B cell (primary cell): ENCODE measurements at regions not wholly inside any gene's neighbourhood (a gene's known extent, or its start where the extent isn't known, plus 50 kb on each side); places are given as distances from the start of the nearest gene placed in this dataset.

Experiments
- ATAC-seq: fragments of 200-7000 bp; cut with Tn5 transposase; one replicate; pipeline ENCODE4 v1.10.0; 2021; ENCODE audit warnings: low read depth, mild to moderate bottlenecking, moderate number of reproducible peaks, moderate library complexity
- CTCF ChIA-PET: fragments of 350-600 bp; sonication (Branson Sonifier 250); formaldehyde crosslinking; loops from one replicate; lab custom pipeline; 2021; ENCODE audit warnings: antibody characterized with exemption, inconsistent platforms; lab: Charles Lee
- POLR2A ChIA-PET: fragments of 350-600 bp; sonication (Branson Sonifier 250); formaldehyde crosslinking; loops from one replicate; lab custom pipeline; 2021; ENCODE audit warnings: antibody characterized with exemption; lab: Charles Lee
- DNase-seq: peaks from one replicate; pipeline ENCODE4 v3.0.0; 2013
- H2AFZ ChIP-seq: 2 replicates; pipeline ENCODE4 v1.6.1; 2012; ENCODE audit warnings: mild to moderate bottlenecking, low read depth, low read length; ENCODE audit not compliant: insufficient read depth, poor library complexity, severe bottlenecking
- H3K27ac ChIP-seq, 2 donors: 1 replicate in 1 of 2; 2 replicates in 1 of 2; pipeline ENCODE4 v1.5.1; 2012 to 2013; ENCODE audit warnings: low read length in 2 of 2, mild to moderate bottlenecking in 2 of 2, moderate library complexity in 1 of 2
- H3K27me3 ChIP-seq, 4 experiments: fragments of 200-600 bp in 1 of 4; sonication (generic) in 1 of 4; replicated peaks in 1 of 4; 1 replicate in 2 of 4; 2 replicates in 2 of 4; pipeline versions ENCODE4 v1.6.1 to v1.7.0; 2013 to 2016; ENCODE audit warnings: low read length in 3 of 4, mild to moderate bottlenecking in 2 of 4, mixed read lengths in 1 of 4, moderate library complexity in 1 of 4; ENCODE audit not compliant: insufficient read depth in 4 of 4, control insufficient read depth in 3 of 4; ENCODE audit errors: control extremely low read depth in 1 of 4
- H3K36me3 ChIP-seq, 2 experiments: replicated peaks in 1 of 2; 1 replicate in 1 of 2; 2 replicates in 1 of 2; pipeline versions ENCODE4 v1.6.1 to v1.7.1; 2013; ENCODE audit warnings: low read length in 1 of 2; ENCODE audit not compliant: insufficient read depth in 2 of 2, control insufficient read depth in 1 of 2; ENCODE audit errors: control extremely low read depth in 1 of 2, extremely low read depth in 1 of 2
- H3K4me1 ChIP-seq, 2 donors: fragments of 200-600 bp in 1 of 2; sonication (generic) in 1 of 2; 1 replicate in 1 of 2; 2 replicates in 1 of 2; pipeline versions ENCODE4 v1.5.1 to v1.6.1; 2013 to 2017; ENCODE audit warnings: low read length in 2 of 2; ENCODE audit not compliant: control insufficient read depth in 2 of 2, insufficient read depth in 2 of 2
- H3K4me2 ChIP-seq: replicated peaks from 2 replicates; pipeline ENCODE3; 2012; ENCODE audit warnings: mild to moderate bottlenecking, low read depth, low read length; ENCODE audit not compliant: poor library complexity, severe bottlenecking
- H3K4me3 ChIP-seq, 5 experiments: fragments of 200-600 bp in 1 of 5; sonication (generic) in 1 of 5; 1 replicate in 3 of 5; 2 replicates in 2 of 5; pipeline versions ENCODE4 v1.5.1 to v1.7.0; 2011 to 2016; ENCODE audit warnings: low read length in 4 of 5, mild to moderate bottlenecking in 4 of 5, low read depth in 2 of 5, control low read depth in 1 of 5, moderate library complexity in 1 of 5; ENCODE audit not compliant: insufficient read depth in 1 of 5; ENCODE audit errors: control extremely low read depth in 1 of 5, extremely low read depth in 1 of 5
- H3K79me2 ChIP-seq: fragments of 200-600 bp; sonication (generic); one replicate; pipeline ENCODE4 v1.6.0; 2016; ENCODE audit warnings: low read length; ENCODE audit not compliant: control insufficient read depth, insufficient read depth
- H3K9ac ChIP-seq: fragments of 200-600 bp; sonication (generic); 2 replicates; pipeline ENCODE4 v1.6.1; 2017; ENCODE audit warnings: mild to moderate bottlenecking, low read length, moderate library complexity
- H3K9me3 ChIP-seq, 3 donors: one replicate each; pipeline versions ENCODE4 v1.6.1 to v1.7.1; 2013; ENCODE audit warnings: low read length in 2 of 3; ENCODE audit not compliant: control insufficient read depth in 2 of 3, insufficient read depth in 1 of 3; ENCODE audit errors: control extremely low read depth in 1 of 3
- H4K20me1 ChIP-seq: 2 replicates; pipeline ENCODE4 v1.6.0; 2012; ENCODE audit warnings: mild to moderate bottlenecking, low read length; ENCODE audit not compliant: insufficient read depth, control insufficient read depth, poor library complexity, severe bottlenecking
- H3K27ac Mint-ChIP-seq: one replicate; pipeline ENCODE4 v1.8.0; 2021; ENCODE audit warnings: mixed read lengths
- H3K27me3 Mint-ChIP-seq: one replicate; pipeline ENCODE4 v1.8.0; 2021; ENCODE audit warnings: mixed read lengths
- H3K4me1 Mint-ChIP-seq: one replicate; pipeline ENCODE4 v1.8.0; 2021; ENCODE audit warnings: mixed read lengths
- H3K4me3 Mint-ChIP-seq: one replicate; pipeline ENCODE4 v1.8.0; 2021; ENCODE audit warnings: mixed read lengths
- H3K9me3 Mint-ChIP-seq: one replicate; pipeline ENCODE4 v1.8.0; 2022; ENCODE audit warnings: mixed read lengths; ENCODE audit not compliant: insufficient read depth
- CTCF ChIP-seq: fragments of 200-600 bp; IDR thresholded peaks from one replicate; pipeline ENCODE4 v1.8.0; 2022; ENCODE audit warnings: antibody characterized with exemption, mild to moderate bottlenecking
- EZH2 ChIP-seq: IDR thresholded peaks from 2 replicates; pipeline ENCODE4 v1.6.1; 2012; ENCODE audit warnings: borderline replicate concordance, low read depth, mild to moderate bottlenecking, moderate library complexity, low read length; ENCODE audit not compliant: insufficient read depth, poor library complexity, severe bottlenecking
- WGBS: methylation state at CpG from one replicate; pipeline ENCODE4 v1.1.5; 2013; ENCODE audit warnings: missing lambda C conversion rate; ENCODE audit not compliant: insufficient coverage; 5-methylcytosine and 5-hydroxymethylcytosine counted together
- intact Hi-C: fragments of 100-400 bp; cut with micrococcal nuclease; formaldehyde crosslinking; loops from one replicate; pipeline ENCODE4 v1.10.0; 2022

GRCh38 chr9:79164406-79164805 is 407.4 kb upstream of the TLE4 start:
- Mint-ChIP-seq H3K4me1 (peaks cover 9% of the 10 kb centered on the region), H3K4me3 (no peak overlapping the region), H3K27me3 (peaks cover 9% of the 10 kb centered on the region), H3K27ac (no peak overlapping the region), H3K9me3 (no peaks in the 10 kb centered on the region)
- no peak for TF ChIP-seq EZH2
- no peak for TF ChIP-seq CTCF
- no peaks in the 10 kb centered on the region for H3K27me3 ChIP-seq
- no peaks in the 10 kb centered on the region for H3K36me3 ChIP-seq
- intact Hi-C loops = no loop called here
- ChIA-PET CTCF (no interaction called here), POLR2A (no interaction called here)
- no peak overlapping the region for H3K9ac ChIP-seq
- DNase-seq = no peak
- H3K4me2 ChIP-seq = no peak overlapping the region
- peaks cover 0 to 2% (median 0%) of the 10 kb centered on the region in 3 donors for H3K9me3 ChIP-seq
- ATAC-seq = no peak
- peaks cover 0 to 7% of the 10 kb centered on the region in 2 donors for H3K4me1 ChIP-seq
- no peaks in the 10 kb centered on the region for H3K79me2 ChIP-seq
- no CpG with 5 or more reads among the region's 4 CpGs for WGBS
- no peak overlapping the region for H3K27ac ChIP-seq
- H2AFZ ChIP-seq = no peak overlapping the region
- no peaks in the 10 kb centered on the region for H4K20me1 ChIP-seq
- H3K4me3 ChIP-seq = no peak overlapping the region

- Histone ChIP-seq H2AFZ (no peak overlapping the region), H3K4me1 (peaks cover 0 to 7% of the 10 kb centered on the region in 2 donors), H3K4me2 (no peak overlapping the region), H3K36me3 (no peaks in the 10 kb centered on the region), H3K9me3 (peaks cover 0 to 2% (median 0%) of the 10 kb centered on the region in 3 donors), H3K27ac (no peak overlapping the region), H3K9ac (no peak overlapping the region), H3K27me3 (no peaks in the 10 kb centered on the region), H4K20me1 (no peaks in the 10 kb centered on the region), H3K4me3 (no peak overlapping the region), H3K79me2 (no peaks in the 10 kb centered on the region)
- no peak for ATAC-seq
- CTCF ChIA-PET = no interaction called here
- H3K27me3 Mint-ChIP-seq = peaks cover 9% of the 10 kb centered on the region
- intact Hi-C loops = no loop called here
- DNase-seq = no peak
- H3K4me3 Mint-ChIP-seq = no peak overlapping the region
- 100% methylated on average over 1 of the region's 5 CpGs for WGBS
- peaks cover 9% of the 10 kb centered on the region for H3K4me1 Mint-ChIP-seq
- H3K9me3 Mint-ChIP-seq = no peaks in the 10 kb centered on the region
- POLR2A ChIA-PET = no interaction called here
- TF ChIP-seq EZH2 = no peak
- TF ChIP-seq CTCF = no peak
- no peak overlapping the region for H3K27ac Mint-ChIP-seq
Measured at GRCh38 chr9:79165020-79165780, 406.6 kb upstream of the TLE4 start.
